GM19193 (cell line): ENCODE measurements at regions not wholly inside any gene's neighbourhood (a gene's known extent, or its start where the extent isn't known, plus 50 kb on each side); places are given as distances from the start of the nearest gene placed in this dataset.

Source experiments
- POLR2A ChIP-seq: IDR thresholded peaks from 4 replicates; pipeline ENCODE4 v1.6.1; 2011; ENCODE audit not compliant: insufficient read depth, insufficient read length; ENCODE audit errors: extremely low read depth

DNA sequence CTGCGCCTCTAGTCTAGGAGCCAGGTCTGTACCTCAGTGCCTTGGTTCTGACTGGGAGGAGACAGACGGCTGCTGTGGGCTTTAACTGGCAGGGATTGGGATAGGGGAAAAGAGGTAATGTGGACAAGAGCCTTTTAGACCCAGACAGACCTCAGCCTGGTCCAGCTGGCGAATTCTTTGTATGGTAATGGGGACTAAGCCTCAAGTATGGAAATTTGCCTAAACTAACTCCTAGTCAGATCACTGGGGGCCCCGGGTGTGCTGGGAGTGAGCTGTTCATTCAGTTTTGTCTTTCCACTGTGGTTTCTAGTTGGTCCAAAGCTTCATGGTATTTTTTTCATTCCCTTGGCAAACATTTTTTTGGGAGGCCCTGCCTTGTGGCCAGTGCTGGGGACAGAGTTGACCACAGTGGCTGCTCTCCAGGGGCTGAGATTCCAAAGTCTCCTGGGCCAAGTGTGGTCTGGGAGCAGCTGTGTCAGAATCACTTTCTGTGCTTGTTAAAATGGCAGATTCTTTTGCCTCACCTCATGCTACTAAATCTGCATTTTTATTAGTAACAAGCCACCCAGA, 261.4 kb upstream of the C2CD4B start:
- no peak for TF ChIP-seq POLR2A

DNA sequence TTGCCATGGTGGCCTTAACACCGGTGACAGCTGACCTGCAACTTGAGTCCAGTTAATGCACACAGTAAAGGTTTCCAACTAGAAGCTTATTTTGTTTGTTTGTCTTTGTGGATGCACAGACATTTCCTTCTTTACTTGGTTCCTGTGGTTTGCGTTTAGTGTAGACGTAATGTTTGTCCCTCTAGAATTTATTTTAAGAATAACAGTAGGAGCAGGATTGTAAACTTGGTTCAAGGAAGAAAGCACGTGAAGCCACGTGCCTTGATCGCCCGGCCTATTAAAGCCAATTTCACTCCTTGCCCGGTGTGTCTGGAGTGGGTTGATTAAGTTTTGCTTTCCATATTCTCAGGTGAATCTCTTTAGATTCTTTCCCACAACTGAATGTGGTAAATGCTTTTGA, 263.2 kb upstream of the C2CD4B start:
- TF ChIP-seq POLR2A, result no peak

DNA sequence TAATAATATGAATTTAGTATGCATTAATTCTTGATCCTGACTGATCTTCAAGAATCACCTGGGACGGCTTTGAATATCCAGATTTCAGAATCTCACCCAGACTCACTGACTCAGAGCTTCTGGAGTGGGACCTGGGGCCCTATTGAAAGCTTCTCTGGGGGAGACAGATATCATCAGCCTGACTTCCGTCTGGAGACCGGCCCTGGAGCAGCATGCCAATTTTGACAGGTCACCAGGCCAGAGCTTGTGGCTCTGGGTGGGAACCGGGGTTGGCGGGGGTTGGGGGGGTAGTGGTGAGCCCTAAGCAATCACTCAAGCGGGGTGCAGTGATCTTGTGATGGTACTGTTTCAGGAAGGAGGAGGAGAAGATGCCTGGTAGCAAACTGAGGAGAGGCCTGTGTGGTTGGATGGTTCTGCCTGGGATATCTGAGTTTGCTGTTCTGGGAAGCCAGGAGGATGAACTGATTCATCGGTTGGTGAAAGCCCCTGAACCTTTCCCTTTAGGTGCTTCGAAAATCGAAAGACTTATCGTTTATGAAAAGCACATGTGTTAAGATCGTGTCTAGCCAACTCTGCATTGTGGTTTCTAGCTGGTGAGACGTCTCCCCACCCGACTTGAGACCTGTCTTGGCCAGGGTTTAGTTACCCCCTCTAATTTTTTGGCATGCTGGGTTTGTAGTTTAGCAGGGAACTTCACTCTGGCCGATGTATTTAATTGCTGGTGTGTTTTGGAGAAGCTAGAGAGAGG, 263.9 kb upstream of the C2CD4B start:
- no peak for TF ChIP-seq POLR2A

DNA sequence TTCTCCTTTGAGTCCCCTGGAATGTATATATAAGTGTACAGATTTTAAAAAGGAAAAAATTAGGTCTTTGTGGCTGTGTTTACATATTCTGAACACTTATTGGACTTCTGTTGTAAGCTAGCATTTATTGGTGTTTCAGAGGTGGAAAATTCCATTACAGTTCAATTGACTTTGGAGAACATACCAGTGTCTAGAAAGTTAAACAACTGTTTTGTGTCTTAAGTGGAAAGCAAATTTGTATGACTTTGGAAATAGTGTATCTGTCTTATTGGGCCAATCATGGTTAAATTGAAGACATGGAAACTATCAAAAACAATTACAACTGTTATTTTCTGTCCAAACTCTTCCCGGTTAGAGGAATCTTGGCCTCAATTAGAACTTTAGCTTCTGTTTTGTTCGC, 265.0 kb upstream of the C2CD4B start:
- TF ChIP-seq POLR2A, result no peak

DNA sequence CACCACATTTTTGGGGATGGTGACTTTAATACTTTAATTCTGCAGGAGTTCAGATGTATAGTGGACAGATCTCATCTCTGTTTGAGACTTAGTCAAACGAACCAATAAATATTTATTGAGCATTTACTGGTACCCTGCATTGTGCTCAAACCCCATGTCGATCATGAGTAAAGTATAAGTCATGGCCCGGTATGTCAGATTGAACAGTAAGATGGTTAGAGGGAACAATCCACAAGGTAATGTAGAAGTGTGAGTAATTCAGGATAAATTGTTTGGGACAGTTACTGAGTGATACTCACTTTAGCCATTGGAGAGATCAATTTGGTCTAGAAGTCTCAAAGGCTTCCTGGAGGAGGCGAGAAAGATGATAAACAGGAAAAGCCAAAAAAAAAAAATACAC, 265.5 kb upstream of the C2CD4B start:
- TF ChIP-seq POLR2A, result no peak

DNA sequence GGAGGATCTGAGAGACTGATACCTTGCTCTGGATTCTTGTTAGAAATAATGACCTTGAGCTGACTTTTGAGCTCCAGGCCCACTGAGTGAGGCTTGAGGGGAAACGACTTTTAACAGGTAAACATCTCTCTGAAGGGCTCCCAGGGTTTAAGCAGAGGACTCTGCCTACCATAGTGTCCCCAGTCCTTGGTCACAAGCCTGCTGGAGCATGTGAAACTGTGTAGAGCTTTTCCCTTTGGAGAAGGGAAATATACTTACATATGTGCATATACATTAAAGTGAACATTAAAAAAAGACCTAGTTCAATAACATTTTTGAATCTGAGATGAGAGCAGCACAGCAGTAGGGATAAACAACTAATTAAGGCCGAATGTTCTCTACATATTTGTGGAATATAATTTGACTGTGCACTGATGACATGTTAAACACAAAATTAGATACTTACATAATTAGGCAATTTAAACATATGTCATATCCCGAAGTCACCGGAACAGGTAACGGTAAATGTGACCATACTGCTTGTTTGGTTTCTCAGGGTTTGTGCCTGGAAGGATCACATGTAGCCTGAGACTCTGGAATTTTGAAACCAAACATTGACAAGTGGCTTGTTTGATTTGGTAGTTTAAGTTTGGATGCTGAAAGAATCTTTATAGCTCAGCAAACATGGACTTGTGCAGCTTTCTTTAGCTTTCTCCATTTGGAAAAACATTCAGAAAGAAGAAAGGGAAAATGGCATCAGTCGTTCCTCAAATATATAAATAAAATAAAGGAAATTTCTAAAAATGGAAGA, 266.1 kb upstream of the C2CD4B start:
- TF ChIP-seq POLR2A, result no peak

DNA sequence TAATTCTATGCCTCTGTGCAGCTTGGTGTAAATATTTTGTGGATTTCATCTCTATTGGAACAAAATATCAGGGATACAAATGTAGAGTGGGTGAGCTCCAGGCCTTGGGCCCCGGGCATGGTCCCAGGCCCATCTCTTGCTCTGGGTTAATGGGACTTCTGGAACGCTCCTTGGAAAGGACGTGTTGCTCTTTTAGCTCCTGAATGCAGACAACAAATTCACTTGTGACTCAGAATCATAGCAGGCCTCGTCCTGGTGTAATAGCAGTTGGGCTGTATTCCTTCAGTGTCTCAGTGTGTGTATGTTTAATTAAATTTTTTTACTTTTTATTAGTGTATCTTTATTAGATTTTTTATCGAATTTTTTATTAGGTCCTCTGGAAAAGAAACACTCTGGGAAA, 266.7 kb upstream of the C2CD4B start:
- no peak for TF ChIP-seq POLR2A

DNA sequence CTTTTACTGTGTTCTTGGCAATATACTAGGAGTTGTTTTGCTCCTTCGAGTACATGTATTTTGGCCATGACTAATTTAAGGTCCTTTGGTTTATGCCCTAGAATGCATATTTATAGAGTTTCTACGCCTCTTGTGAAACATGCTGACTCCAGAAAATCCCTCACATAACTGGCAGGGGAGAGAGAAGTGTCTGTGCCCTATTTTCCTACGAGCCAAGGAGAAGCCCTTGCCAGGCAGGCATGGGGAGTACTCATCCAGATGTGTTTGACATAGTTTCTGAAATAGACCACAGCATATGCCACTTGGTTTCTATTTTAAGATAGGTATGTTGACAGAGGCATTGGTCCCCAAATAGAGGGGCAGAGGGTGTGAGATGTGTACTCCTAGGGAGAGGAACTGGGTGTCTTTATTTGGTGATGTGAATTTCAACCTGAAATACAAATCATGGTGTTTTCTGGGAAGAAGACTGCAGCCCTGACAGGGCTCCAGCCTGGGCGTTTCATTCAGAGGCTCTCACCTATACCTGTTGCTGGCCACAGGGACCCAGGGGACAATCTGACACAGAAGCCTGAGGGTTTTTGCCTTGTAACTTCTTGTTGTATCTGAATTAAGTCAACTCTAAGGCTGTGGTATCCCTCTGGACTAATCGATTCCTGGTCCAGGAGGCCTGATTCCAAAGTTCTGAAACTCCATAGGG, 267.8 kb upstream of the C2CD4B start:
- no peak for TF ChIP-seq POLR2A

DNA sequence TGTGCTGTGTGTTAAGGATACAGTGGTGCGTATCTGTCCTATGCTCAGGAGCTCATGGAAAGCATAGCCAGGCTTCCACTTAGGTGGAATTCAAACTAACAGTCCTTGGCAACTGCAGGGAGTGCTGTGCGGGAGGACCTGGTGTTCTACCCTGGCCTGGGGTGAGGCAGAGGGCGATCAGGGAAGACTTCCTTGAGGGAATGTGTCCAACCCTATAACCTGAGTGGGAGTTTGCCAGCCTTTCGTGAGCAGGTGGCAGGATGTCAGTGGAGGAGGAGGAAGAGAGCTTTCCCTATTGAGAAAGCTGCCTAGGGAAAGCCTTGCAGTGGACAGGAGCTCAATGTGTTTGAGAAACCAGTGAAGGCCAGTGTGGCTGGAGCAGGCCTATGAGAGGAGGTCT, 271.1 kb upstream of the C2CD4B start:
- no peak for TF ChIP-seq POLR2A

DNA sequence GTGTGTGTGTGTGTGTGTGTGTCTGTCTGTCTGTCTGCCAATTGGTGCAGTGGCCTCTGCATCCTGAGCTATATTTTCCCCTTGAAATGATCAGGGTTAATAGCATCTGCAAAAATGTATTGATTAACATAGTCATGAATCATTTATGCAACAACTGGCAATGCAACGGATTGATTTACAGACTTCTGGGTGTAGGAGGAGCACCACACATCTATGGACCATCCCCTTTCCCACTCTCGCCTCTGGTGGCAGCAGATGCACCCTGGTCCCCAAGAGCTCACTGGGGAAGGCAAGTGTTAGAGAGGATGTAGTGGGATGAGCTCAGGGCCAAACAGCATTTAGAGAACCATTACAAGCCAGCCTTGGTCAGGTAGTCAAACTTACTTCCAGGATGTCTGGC, 272.7 kb upstream of the C2CD4B start:
- no peak for TF ChIP-seq POLR2A

DNA sequence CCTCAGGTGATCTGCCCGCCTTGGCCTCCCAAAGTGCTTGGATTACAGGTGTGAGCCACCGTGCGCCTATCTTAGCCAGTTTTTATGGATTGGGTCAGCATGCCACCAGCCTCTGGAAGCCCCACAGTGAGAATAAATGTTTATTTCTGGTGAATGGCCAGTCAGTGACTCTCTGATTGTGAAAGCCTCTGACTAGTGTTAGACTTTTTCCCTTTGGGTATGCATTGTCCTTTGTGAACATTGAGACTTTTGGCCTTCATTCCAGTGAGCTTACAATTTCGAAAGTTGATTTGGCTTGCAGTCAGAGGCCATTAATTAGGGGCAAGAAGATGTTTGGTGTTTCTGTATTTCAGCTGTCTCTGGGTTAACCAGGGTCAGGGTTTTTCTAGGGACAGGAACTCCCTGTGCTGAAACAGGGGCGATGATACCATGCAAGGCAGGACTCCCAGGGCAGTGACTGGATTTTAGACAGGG, 274.5 kb upstream of the C2CD4B start:
- TF ChIP-seq POLR2A, result no peak

DNA sequence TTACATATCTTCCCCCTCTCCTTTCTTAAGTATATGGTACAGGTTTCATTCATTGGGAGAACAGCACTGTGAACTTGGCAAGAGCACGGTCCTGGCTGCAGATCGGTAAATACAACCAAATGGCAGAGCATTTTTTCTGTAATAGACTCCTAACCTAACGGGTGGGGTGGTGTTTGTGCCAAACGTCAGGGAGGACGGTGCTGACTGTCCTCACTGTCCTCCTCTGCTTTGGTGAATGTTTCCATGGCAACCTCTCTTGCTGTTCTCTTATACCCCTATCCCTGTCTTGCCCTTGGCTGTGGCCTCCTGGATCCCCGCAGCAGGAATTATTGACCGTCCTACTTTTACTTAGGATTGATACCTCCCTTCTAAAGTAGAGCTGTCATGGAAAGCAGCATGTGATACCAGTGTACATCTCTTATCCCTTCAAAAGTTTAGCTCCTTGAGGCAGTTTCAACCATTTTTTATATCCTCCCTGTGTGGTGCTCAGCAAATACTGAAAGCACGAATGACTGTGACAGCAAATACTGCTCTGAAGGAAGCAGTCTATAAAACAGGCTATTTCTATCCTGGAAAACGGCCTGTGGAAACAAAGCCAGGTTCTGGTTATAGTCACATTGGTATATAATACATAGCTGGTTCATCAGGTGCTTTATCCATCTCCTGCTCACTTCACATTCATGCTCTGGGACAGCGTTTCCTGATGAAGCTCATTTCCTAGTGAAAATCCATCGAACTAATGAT, 275.4 kb upstream of the C2CD4B start:
- TF ChIP-seq POLR2A, result no peak

DNA sequence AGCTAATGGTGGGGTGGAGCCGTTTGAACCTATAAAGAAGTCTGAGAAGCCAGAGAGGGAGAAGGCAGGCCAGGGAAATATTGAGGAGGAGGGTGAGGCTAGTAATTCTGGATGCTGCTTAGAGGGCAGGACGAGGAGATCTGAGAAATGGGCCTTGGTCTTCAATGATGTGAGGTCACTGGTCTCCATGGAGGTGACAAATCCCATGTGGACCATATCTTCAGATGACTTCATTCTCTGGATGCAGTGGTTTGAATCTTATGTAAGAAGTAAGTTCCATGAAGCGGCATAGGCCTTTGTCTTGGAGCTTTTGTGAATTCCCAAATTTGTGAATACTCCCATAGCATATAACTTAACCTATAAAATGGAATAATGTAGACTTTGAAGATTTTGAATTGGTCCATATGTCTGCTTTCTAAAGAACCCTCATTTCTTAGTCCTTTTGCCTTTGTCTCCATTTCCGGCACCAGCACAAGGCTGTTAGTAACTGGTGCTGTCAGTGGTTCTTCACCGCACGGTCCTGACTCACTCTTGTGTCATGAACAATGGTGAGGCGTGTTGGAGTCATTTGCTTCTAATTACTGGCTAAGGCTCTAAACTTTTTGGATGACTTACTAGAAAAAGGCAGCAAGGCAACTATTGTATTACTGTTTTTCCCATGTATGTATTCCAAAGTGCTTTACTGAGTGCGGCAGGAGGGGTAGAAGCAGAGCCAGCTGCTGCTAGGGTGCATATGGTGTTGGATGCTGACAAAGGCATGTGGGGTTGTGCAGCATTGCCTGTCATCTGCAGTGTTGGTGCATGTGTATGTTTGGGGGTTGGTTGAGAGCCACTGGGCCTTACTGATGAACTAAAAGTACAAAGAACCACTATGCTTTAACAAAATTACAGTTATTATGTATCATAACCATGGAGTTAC, 279.3 kb upstream of the C2CD4B start:
- TF ChIP-seq POLR2A, result no peak
